IMR-90 (cell line): ENCODE measurements at regions not wholly inside any gene's neighbourhood (a gene's known extent, or its start where the extent isn't known, plus 50 kb on each side); places are given as distances from the start of the nearest gene placed in this dataset.

Experiments
- ATAC-seq: fragments of 200-7000 bp; cut with Tn5 transposase; 2 replicates; pipeline ENCODE4 v1.9.1; 2020; ENCODE audit warnings: low read depth, mild to moderate bottlenecking, moderate library complexity
- BruUV-seq: library from RNA; stranded (reverse); fragments of 400-500 nt; replicated peaks from 2 replicates; lab custom pipeline; 2021; lab: Mats Ljungman, UMichigan
- CTCF ChIA-PET: fragments of 300-600 bp; formaldehyde crosslinking; extraction: SDS; loops from one replicate; lab custom pipeline; 2021; ENCODE audit warnings: antibody characterized with exemption; lab: Yijun Ruan, JAX
- POLR2A ChIA-PET: fragments of 300-600 bp; sonication (Branson Sonifier 250); formaldehyde crosslinking; loops from one replicate; lab custom pipeline; 2022; ENCODE audit warnings: antibody characterized with exemption; ENCODE audit not compliant: unreplicated experiment; lab: Charles Lee
- DNase-seq: peaks from one replicate; pipeline ENCODE4 v3.0.0; 2013
- H2AFZ ChIP-seq: replicated peaks from 2 replicates; pipeline ENCODE3; 2013; ENCODE audit warnings: low read length, mild to moderate bottlenecking; ENCODE audit not compliant: poor library complexity
- H2AK5ac ChIP-seq: 2 replicates; pipeline ENCODE4 v1.6.1; 2013; ENCODE audit warnings: low read depth, low read length, inconsistent platforms
- H2AK9ac ChIP-seq: replicated peaks from 2 replicates; pipeline ENCODE3; 2013; ENCODE audit warnings: mild to moderate bottlenecking, low read depth, low read length, moderate library complexity; ENCODE audit not compliant: poor library complexity
- H2BK120ac ChIP-seq: 2 replicates; pipeline ENCODE4 v1.6.1; 2013; ENCODE audit warnings: low read depth, low read length, inconsistent platforms
- H2BK15ac ChIP-seq: 3 replicates; pipeline ENCODE4 v1.6.1; 2013; ENCODE audit warnings: low read depth, low read length, inconsistent platforms
- H2BK20ac ChIP-seq: 2 replicates; pipeline ENCODE4 v1.6.1; 2013; ENCODE audit warnings: low read depth, mild to moderate bottlenecking, inconsistent platforms, low read length, moderate library complexity
- H2BK5ac ChIP-seq: 2 replicates; pipeline ENCODE4 v1.6.1; 2013; ENCODE audit warnings: mild to moderate bottlenecking, low read depth, low read length, inconsistent platforms; ENCODE audit not compliant: poor library complexity, severe bottlenecking
- H3K14ac ChIP-seq: replicated peaks from 2 replicates; pipeline ENCODE4 v1.6.1; 2013; ENCODE audit warnings: low read depth, low read length, inconsistent platforms
- H3K18ac ChIP-seq: 2 replicates; pipeline ENCODE4 v1.6.1; 2013; ENCODE audit warnings: low read depth, low read length, control low read depth
- H3K23ac ChIP-seq: 2 replicates; pipeline ENCODE4 v1.6.1; 2013; ENCODE audit warnings: low read depth, low read length, inconsistent platforms
- H3K27ac ChIP-seq: 2 replicates; pipeline ENCODE4 v1.5.1; 2013; ENCODE audit warnings: mild to moderate bottlenecking, control low read depth, low read length; ENCODE audit not compliant: insufficient read depth
- H3K27me3 ChIP-seq: 2 replicates; pipeline ENCODE4 v1.6.1; 2013; ENCODE audit warnings: low read length; ENCODE audit not compliant: control insufficient read depth, insufficient read depth
- H3K36me3 ChIP-seq: 2 replicates; pipeline ENCODE4 v1.6.1; 2013; ENCODE audit warnings: low read length, mixed read lengths; ENCODE audit not compliant: control insufficient read depth, insufficient read depth
- H3K4ac ChIP-seq: 2 replicates; pipeline ENCODE4 v1.6.1; 2013; ENCODE audit warnings: low read depth, low read length, inconsistent platforms
- H3K4me1 ChIP-seq: 2 replicates; pipeline ENCODE4 v1.6.1; 2013; ENCODE audit warnings: low read length, mixed read lengths; ENCODE audit not compliant: control insufficient read depth, insufficient read depth
- H3K4me2 ChIP-seq: 2 replicates; pipeline ENCODE4 v1.6.1; 2013; ENCODE audit warnings: low read depth, mild to moderate bottlenecking, control low read depth, low read length, moderate library complexity
- H3K4me3 ChIP-seq: 2 replicates; pipeline ENCODE4 v1.5.1; 2013; ENCODE audit warnings: low read depth, mild to moderate bottlenecking, control low read depth, low read length, moderate library complexity; ENCODE audit not compliant: insufficient read depth
- H3K56ac ChIP-seq: 2 replicates; pipeline ENCODE4 v1.6.1; 2013; ENCODE audit warnings: low read length, inconsistent platforms; ENCODE audit not compliant: insufficient read depth; ENCODE audit errors: extremely low read depth
- H3K79me1 ChIP-seq, 2 experiments: 2 replicates each; pipeline ENCODE4 v1.6.1; 2013; ENCODE audit warnings: low read length in 2 of 2, inconsistent platforms in 1 of 2, low read depth in 1 of 2
- H3K9ac ChIP-seq: 2 replicates; pipeline ENCODE4 v1.6.1; 2013; ENCODE audit warnings: low read depth, low read length, control low read depth
- H3K9me1 ChIP-seq: 2 replicates; pipeline ENCODE4 v1.6.1; 2013; ENCODE audit warnings: low read length, inconsistent platforms; ENCODE audit not compliant: insufficient read depth
- H3K9me3 ChIP-seq: 2 replicates; pipeline ENCODE4 v1.6.1; 2013; ENCODE audit warnings: low read length; ENCODE audit not compliant: control insufficient read depth, insufficient read depth
- H4K20me1 ChIP-seq: 2 replicates; pipeline ENCODE4 v1.6.1; 2013; ENCODE audit warnings: low read length, inconsistent platforms; ENCODE audit not compliant: insufficient read depth
- H4K5ac ChIP-seq: 2 replicates; pipeline ENCODE4 v1.6.1; 2013; ENCODE audit warnings: mild to moderate bottlenecking, low read depth, low read length, control low read depth
- H4K8ac ChIP-seq, 2 experiments: 2 replicates each; pipeline ENCODE4 v1.6.1; 2013; ENCODE audit warnings: low read depth in 2 of 2, low read length in 2 of 2, control low read depth in 1 of 2, inconsistent platforms in 1 of 2
- H4K91ac ChIP-seq: 2 replicates; pipeline ENCODE4 v1.6.1; 2013; ENCODE audit warnings: low read depth, low read length, inconsistent platforms; ENCODE audit not compliant: insufficient read depth
- BHLHE40 ChIP-seq: fragments of 150-350 bp; IDR thresholded peaks from 2 replicates; pipeline ENCODE4 v1.6.1; 2016; ENCODE audit warnings: mild to moderate bottlenecking, low read depth, low read length
- CEBPB ChIP-seq: IDR thresholded peaks from 2 replicates; pipeline ENCODE4 v1.6.1; 2012; ENCODE audit warnings: low read depth, low read length, improper control_type of control experiment
- CHD1 ChIP-seq: IDR thresholded peaks from 2 replicates; pipeline ENCODE4 v1.6.1; 2012; ENCODE audit warnings: low read depth, low read length, improper control_type of control experiment
- CTCF ChIP-seq: conservative IDR thresholded peaks from 2 replicates; pipeline ENCODE4 v1.5.1; 2012; ENCODE audit warnings: mild to moderate bottlenecking, low read depth, low read length, improper control_type of control experiment
- ELK1 ChIP-seq: fragments of 150-350 bp; IDR thresholded peaks from 2 replicates; pipeline ENCODE4 v1.6.1; 2016; ENCODE audit warnings: low read depth, mild to moderate bottlenecking, low read length, moderate library complexity, borderline replicate concordance
- MAFK ChIP-seq: IDR thresholded peaks from 2 replicates; pipeline ENCODE4 v1.6.1; 2012; ENCODE audit warnings: low read depth, low read length, improper control_type of control experiment
- MAZ ChIP-seq: IDR thresholded peaks from 2 replicates; pipeline ENCODE4 v1.6.1; 2012; ENCODE audit warnings: low read depth, mild to moderate bottlenecking, low read length, improper control_type of control experiment, moderate library complexity, borderline replicate concordance
- MXI1 ChIP-seq: IDR thresholded peaks from 2 replicates; pipeline ENCODE4 v1.6.1; 2012; ENCODE audit warnings: low read depth, mild to moderate bottlenecking, low read length, moderate library complexity, borderline replicate concordance
- NFE2L2 ChIP-seq: fragments of 150-350 bp; IDR thresholded peaks from 2 replicates; pipeline ENCODE4 v1.6.1; 2016; ENCODE audit warnings: low read depth, mild to moderate bottlenecking, low read length
- RAD21 ChIP-seq: IDR thresholded peaks from 2 replicates; pipeline ENCODE4 v1.6.1; 2012; ENCODE audit warnings: low read length, improper control_type of control experiment
- RCOR1 ChIP-seq: IDR thresholded peaks from 2 replicates; pipeline ENCODE4 v1.6.1; 2012; ENCODE audit warnings: mild to moderate bottlenecking, low read length, improper control_type of control experiment; ENCODE audit not compliant: insufficient replicate concordance
- SMC3 ChIP-seq: fragments of 150-350 bp; IDR thresholded peaks from 2 replicates; pipeline ENCODE4 v1.6.1; 2016; ENCODE audit warnings: low read depth, mild to moderate bottlenecking, antibody characterized with exemption, low read length, moderate library complexity
- USF2 ChIP-seq: fragments of 150-350 bp; IDR thresholded peaks from 2 replicates; pipeline ENCODE4 v1.6.1; 2017; ENCODE audit warnings: mild to moderate bottlenecking, antibody characterized with exemption, low read length, low read depth
- dilution Hi-C: fragments of 300-500 bp; cut with HindIII; formaldehyde crosslinking; loops from one replicate; pipeline ENCODE4 v1.14.3; 2018; ENCODE audit warnings: low sequenced_read_pairs; ENCODE audit not compliant: unreplicated experiment
- in situ Hi-C: fragments of 300-500 bp; cut with MboI; formaldehyde crosslinking; loops from 3 replicates; pipeline ENCODE4 v1.14.3; 2019; ENCODE audit warnings: low sequenced_read_pairs, inconsistent platforms, mixed read lengths
- intact Hi-C: fragments of 100-400 bp; cut with micrococcal nuclease; formaldehyde crosslinking; loops from 2 replicates; pipeline ENCODE4 v1.10.0; 2022

- no peak overlapping the region for H3K18ac ChIP-seq
- POLR2A ChIA-PET = no interaction called here
- no peak overlapping the region for H3K14ac ChIP-seq
- no peaks in the 10 kb centered on the region for H4K20me1 ChIP-seq
- H2BK20ac ChIP-seq = no peak overlapping the region
- no peak overlapping the region for H3K56ac ChIP-seq
- no peak overlapping the region for H4K91ac ChIP-seq
- no peaks in the 10 kb centered on the region for H3K4me1 ChIP-seq
- CTCF ChIA-PET = interaction anchor here (0.6 kb wide), 1 partner anchor 403 kb away, joined by 3 read pairs; no protein-coding TSS in a partner anchor
- H3K9ac ChIP-seq = no peak overlapping the region
- H4K5ac ChIP-seq = no peak overlapping the region
- H2BK120ac ChIP-seq = no peak overlapping the region
- H2BK5ac ChIP-seq = no peak overlapping the region
- no peaks in the 10 kb centered on the region for H3K79me1 ChIP-seq
- BruUV-seq = no TSS peak
- ATAC-seq (no peak), DNase-seq (no peak)
- no peak overlapping the region for H3K4ac ChIP-seq
- H2AK5ac ChIP-seq = no peak overlapping the region
- no peak overlapping the region for H4K8ac ChIP-seq
- no peak for TF ChIP-seq SMC3
- no peak for TF ChIP-seq MXI1
- no peak for TF ChIP-seq CHD1
- TF ChIP-seq NFE2L2 = no peak
- TF ChIP-seq MAZ = no peak
- no peak for TF ChIP-seq CTCF
- TF ChIP-seq BHLHE40 = no peak
- no peak for TF ChIP-seq RAD21
- no peak for TF ChIP-seq USF2
- no peak for TF ChIP-seq CEBPB
- no peak for TF ChIP-seq MAFK
- no peak for TF ChIP-seq ELK1
- no peak for TF ChIP-seq RCOR1
- no peaks in the 10 kb centered on the region for H3K36me3 ChIP-seq
- no peak overlapping the region for H2BK15ac ChIP-seq
- H3K9me1 ChIP-seq = no peaks in the 10 kb centered on the region
- no peak overlapping the region for H3K27ac ChIP-seq
- no peak overlapping the region for H3K4me3 ChIP-seq
- H2AFZ ChIP-seq = no peak overlapping the region
- H3K9me3 ChIP-seq = no peaks in the 10 kb centered on the region
- H2AK9ac ChIP-seq = no peak overlapping the region
- dilution Hi-C loops (no loop called here), in situ Hi-C loops (no loop called here), intact Hi-C loops (no loop called here)
- no peak overlapping the region for H3K23ac ChIP-seq
- H3K4me2 ChIP-seq = no peak overlapping the region
- H3K27me3 ChIP-seq = no peaks in the 10 kb centered on the region
These were observed 128.0 kb upstream of the FBXO11 start for GRCh38 chr2:48034295-48034694.
